ENCODE measurements at regions not wholly inside any gene's neighbourhood (a gene's known extent, or its start where the extent isn't known, plus 50 kb on each side); places are given as distances from the start of the nearest gene placed in this dataset.

GRCh38 chr1:105724286-105724685, 1332.2 kb upstream of the PRMT6 start:
- no peak for DNase-seq (ENCODE audit: low read depth in 1 of 2, low spot score in 1 of 2)
- Histone ChIP-seq H3K27me3 (ENCODE audit: insufficient read depth, poor library complexity, severe bottlenecking) (no peaks in the 10 kb centered on the region), H3K4me3 (replicated peaks; ENCODE audit: insufficient read depth, low read length) (no peak overlapping the region), H3K27ac (replicated peaks) (no peak overlapping the region)
- no peak for TF ChIP-seq GABPA (IDR thresholded peaks at IDR 0.05; ENCODE audit: low read depth)
- no peak for TF ChIP-seq SPI1 (IDR thresholded peaks at IDR 0.05; ENCODE audit: borderline replicate concordance, low read depth)
- no peak for TF ChIP-seq REST (IDR thresholded peaks at IDR 0.05; ENCODE audit: insufficient replicate concordance, low read depth)
- no peak for TF ChIP-seq POLR2AphosphoS5 (IDR thresholded peaks at IDR 0.05; ENCODE audit: low read depth)
- no peak for TF ChIP-seq CTCF (IDR thresholded peaks at IDR 0.05; ENCODE audit: insufficient read depth, low read length)

GRCh38 chr1:105730701-105731100, 1325.8 kb upstream of the PRMT6 start:
- no peak overlapping the region for H3K27ac ChIP-seq (replicated peaks)
- no peak for DNase-seq (ENCODE audit: low read depth in 1 of 2, low spot score in 1 of 2)
- H3K27me3 ChIP-seq (ENCODE audit: insufficient read depth, poor library complexity, severe bottlenecking) = no peaks in the 10 kb centered on the region
- TF ChIP-seq CTCF (IDR thresholded peaks at IDR 0.05; ENCODE audit: insufficient read depth, low read length) (no peak), SPI1 (IDR thresholded peaks at IDR 0.05; ENCODE audit: borderline replicate concordance, low read depth) (no peak), POLR2AphosphoS5 (IDR thresholded peaks at IDR 0.05; ENCODE audit: low read depth) (no peak), GABPA (IDR thresholded peaks at IDR 0.05; ENCODE audit: low read depth) (no peak), REST (IDR thresholded peaks at IDR 0.05; ENCODE audit: insufficient replicate concordance, low read depth) (no peak)
- H3K4me3 ChIP-seq (replicated peaks; ENCODE audit: insufficient read depth, low read length) = no peak overlapping the region

- H3K4me3 ChIP-seq (replicated peaks; ENCODE audit: insufficient read depth, low read length) = no peak overlapping the region
- no peak for DNase-seq (ENCODE audit: low read depth in 1 of 2, low spot score in 1 of 2)
- no peak overlapping the region for H3K27ac ChIP-seq (replicated peaks)
- no peaks in the 10 kb centered on the region for H3K27me3 ChIP-seq (ENCODE audit: insufficient read depth, poor library complexity, severe bottlenecking)
- TF ChIP-seq GABPA (IDR thresholded peaks at IDR 0.05; ENCODE audit: low read depth) (no peak), POLR2AphosphoS5 (IDR thresholded peaks at IDR 0.05; ENCODE audit: low read depth) (no peak), SPI1 (IDR thresholded peaks at IDR 0.05; ENCODE audit: borderline replicate concordance, low read depth) (no peak), CTCF (IDR thresholded peaks at IDR 0.05; ENCODE audit: insufficient read depth, low read length) (no peak), REST (IDR thresholded peaks at IDR 0.05; ENCODE audit: insufficient replicate concordance, low read depth) (no peak)
Observed at GRCh38 chr1:105736349-105736748, 1320.1 kb upstream of the PRMT6 start.
